ENCODE measurements at regions not wholly inside any gene's neighbourhood (a gene's known extent, or its start where the extent isn't known, plus 50 kb on each side); places are given as distances from the start of the nearest gene placed in this dataset.

- peaks cover 63% of the 10 kb centered on the region for H3K27me3 Mint-ChIP-seq (ENCODE audit: low read depth)
- H3K27ac Mint-ChIP-seq: no peak overlapping the region
- ChIA-PET CTCF (interaction anchor here (1.2 to 2.5 kb wide), 4 partner anchors 31 to 136 kb away, joined by 3 to 9 read pairs (median 6); no protein-coding TSS in a partner anchor), POLR2A (interaction anchor here (2.0 kb wide), 1 partner anchor 129 kb away, joined by 10 read pairs; no protein-coding TSS in a partner anchor)
- peaks cover 35% of the 10 kb centered on the region for H3K4me1 Mint-ChIP-seq (ENCODE audit: low read depth)
- H3K4me3 Mint-ChIP-seq: peak overlapping the region; percentile 81
- H3K36me3 Mint-ChIP-seq (ENCODE audit: low read depth): no peaks in the 10 kb centered on the region
- peak; percentile 38 for ATAC-seq
- H3K9me3 Mint-ChIP-seq (ENCODE audit: insufficient read depth): no peaks in the 10 kb centered on the region
- no peak for DNase-seq
Measured at GRCh38 chr17:72591289-72592241, 470.7 kb downstream of the SOX9 start.

- Mint-ChIP-seq H3K27ac (no peak overlapping the region), H3K4me1 (ENCODE audit: low read depth) (peaks cover 27% of the 10 kb centered on the region), H3K4me3 (peak overlapping the region; percentile 81), H3K27me3 (ENCODE audit: low read depth) (peaks cover 69% of the 10 kb centered on the region), H3K36me3 (ENCODE audit: low read depth) (no peaks in the 10 kb centered on the region), H3K9me3 (ENCODE audit: insufficient read depth) (no peaks in the 10 kb centered on the region)
- POLR2A ChIA-PET: interaction anchor here (0.6 to 2.0 kb wide), 2 partner anchors 128 to 477 kb away, joined by 3 to 10 read pairs; no protein-coding TSS in a partner anchor
- ATAC-seq (peak; percentile 90), DNase-seq (peak; percentile 74)
- CTCF ChIA-PET: interaction anchor here (1.2 to 2.5 kb wide), 4 partner anchors 32 to 135 kb away, joined by 3 to 9 read pairs (median 6); no protein-coding TSS in a partner anchor
Measured at GRCh38 chr17:72592242-72592966, 471.6 kb downstream of the SOX9 start.

- Mint-ChIP-seq H3K9me3 (ENCODE audit: insufficient read depth) (no peaks in the 10 kb centered on the region), H3K4me1 (ENCODE audit: low read depth) (peaks cover 22% of the 10 kb centered on the region), H3K27me3 (ENCODE audit: low read depth) (peaks cover 69% of the 10 kb centered on the region), H3K36me3 (ENCODE audit: low read depth) (no peaks in the 10 kb centered on the region), H3K4me3 (no peak overlapping the region), H3K27ac (no peak overlapping the region)
- ChIA-PET POLR2A (interaction anchor here (0.6 to 2.0 kb wide), 2 partner anchors 127 to 476 kb away, joined by 3 to 10 read pairs; no protein-coding TSS in a partner anchor), CTCF (interaction anchor here (1.2 to 2.5 kb wide), 4 partner anchors 32 to 134 kb away, joined by 3 to 9 read pairs (median 6); no protein-coding TSS in a partner anchor)
- ATAC-seq: no peak
- no peak for DNase-seq
Measured at GRCh38 chr17:72592967-72593325, 472.1 kb downstream of the SOX9 start.

GRCh38 chr17:72594248-72594647 is 473.4 kb downstream of the SOX9 start:
- no peak overlapping the region for H3K27ac Mint-ChIP-seq
- no peaks in the 10 kb centered on the region for H3K9me3 Mint-ChIP-seq (ENCODE audit: insufficient read depth)
- H3K27me3 Mint-ChIP-seq (ENCODE audit: low read depth): peaks cover 60% of the 10 kb centered on the region
- H3K4me1 Mint-ChIP-seq (ENCODE audit: low read depth): peaks cover 9% of the 10 kb centered on the region
- DNase-seq: no peak
- ChIA-PET CTCF (interaction anchor here (1.3 kb wide), 1 partner anchor 34 kb away, joined by 3 read pairs; no protein-coding TSS in a partner anchor), POLR2A (no interaction called here)
- no peaks in the 10 kb centered on the region for H3K36me3 Mint-ChIP-seq (ENCODE audit: low read depth)
- no peak for ATAC-seq
- H3K4me3 Mint-ChIP-seq: no peak overlapping the region
